ENCODE measurements at regions not wholly inside any gene's neighbourhood (a gene's known extent, or its start where the extent isn't known, plus 50 kb on each side); places are given as distances from the start of the nearest gene placed in this dataset.
A peak's percentile ranks its signal among the peaks of the same experiment; 100 is the strongest.
"Not testable (repeated sequence)": the region's sequence is repeated elsewhere in the genome, so short reads cannot be mapped to it uniquely, and the experiment has no call there.

DNA sequence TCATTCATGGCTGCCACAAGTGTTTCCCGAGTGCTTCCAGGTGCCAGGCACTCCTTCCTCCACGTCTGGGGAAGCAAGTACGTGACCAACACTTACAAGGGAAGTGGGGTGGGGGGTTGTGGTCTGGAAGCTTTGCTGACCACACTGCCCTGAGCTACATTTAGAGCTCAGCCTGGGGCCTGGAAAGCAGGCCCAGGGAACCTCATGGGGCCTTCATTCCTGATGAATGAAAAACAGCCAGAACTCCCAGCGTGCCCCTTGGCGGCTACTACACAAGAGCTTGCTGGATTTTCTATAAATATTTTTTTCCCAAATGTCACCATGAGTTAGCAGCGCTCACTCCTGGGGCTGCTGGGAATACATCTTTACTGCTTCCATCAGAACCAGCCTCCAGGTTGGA, 73.3 kb downstream of the ABCC12 start:
- H3K4me3 Mint-ChIP-seq, result no peak overlapping the region
- H3K9me3 ChIP-seq (ENCODE audit: control insufficient read depth, low read length, poor library complexity, severe bottlenecking), result no peaks in the 10 kb centered on the region
- ATAC-seq (no peak), DNase-seq (no peak)
- peaks cover 42% of the 10 kb centered on the region for H3K27me3 Mint-ChIP-seq
- no peak overlapping the region for H3K27ac Mint-ChIP-seq
- H3K36me3 Mint-ChIP-seq (ENCODE audit: low read depth), result no peaks in the 10 kb centered on the region
- H3K4me1 Mint-ChIP-seq, result peaks cover 3% of the 10 kb centered on the region

DNA sequence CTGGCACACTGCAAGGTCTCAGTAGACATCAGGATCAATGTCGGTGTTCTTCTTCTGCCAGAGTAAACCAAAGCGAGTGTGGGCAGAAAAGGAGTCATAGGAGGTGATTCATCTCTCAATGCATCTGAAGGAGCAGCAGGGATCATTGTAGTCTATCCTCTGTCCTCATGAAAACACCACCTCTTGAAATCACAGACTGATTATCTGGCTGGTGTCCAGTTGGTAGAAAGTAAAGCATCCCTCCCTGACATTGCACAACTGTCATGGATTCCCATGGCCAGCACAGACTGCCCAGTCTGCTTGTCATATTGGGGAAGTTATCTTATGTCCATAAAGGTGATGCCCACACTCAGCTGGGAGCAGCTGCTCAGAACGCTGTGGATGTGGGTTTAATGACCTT, 74.1 kb downstream of the ABCC12 start:
- Mint-ChIP-seq H3K4me1 (peaks cover 3% of the 10 kb centered on the region), H3K4me3 (no peak overlapping the region), H3K27me3 (peaks cover 46% of the 10 kb centered on the region), H3K36me3 (ENCODE audit: low read depth) (no peaks in the 10 kb centered on the region), H3K27ac (no peak overlapping the region)
- DNase-seq (no peak), ATAC-seq (no peak)
- H3K9me3 ChIP-seq (ENCODE audit: control insufficient read depth, low read length, poor library complexity, severe bottlenecking), result no peaks in the 10 kb centered on the region

DNA sequence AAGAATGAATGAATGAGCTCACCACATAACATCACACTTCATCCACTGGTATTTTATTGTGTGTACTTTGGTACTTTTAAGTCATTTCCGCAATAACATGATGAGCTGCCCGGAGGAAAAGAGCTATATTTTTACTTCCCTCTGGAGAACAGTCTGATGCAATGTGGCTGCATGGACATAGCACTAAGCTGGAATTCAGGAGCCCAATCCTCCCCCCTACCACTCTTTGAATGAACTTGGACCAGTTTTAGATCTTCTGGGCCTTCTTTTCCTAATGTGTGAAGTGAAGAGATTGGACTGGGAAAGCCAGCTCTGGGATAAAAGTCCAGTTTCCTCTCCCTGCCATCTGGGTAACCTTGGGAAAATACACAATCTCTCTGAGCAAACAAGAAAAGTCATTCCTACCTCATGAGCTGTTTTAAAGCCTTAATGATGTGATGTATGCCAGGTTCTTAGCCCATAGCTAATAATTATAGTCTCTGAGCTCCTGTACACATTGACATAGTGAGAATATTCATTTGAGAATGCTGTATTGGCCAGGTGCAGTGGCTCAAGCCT, 79.3 kb downstream of the ABCC12 start:
- no peaks in the 10 kb centered on the region for H3K4me1 Mint-ChIP-seq
- DNase-seq (no peak), ATAC-seq (no peak)
- no peak overlapping the region for H3K4me3 Mint-ChIP-seq
- no peaks in the 10 kb centered on the region for H3K36me3 Mint-ChIP-seq (ENCODE audit: low read depth)
- peaks cover 48% of the 10 kb centered on the region for H3K27me3 Mint-ChIP-seq
- H3K9me3 ChIP-seq (ENCODE audit: control insufficient read depth, low read length, poor library complexity, severe bottlenecking), result no peaks in the 10 kb centered on the region
- H3K27ac Mint-ChIP-seq, result no peak overlapping the region

DNA sequence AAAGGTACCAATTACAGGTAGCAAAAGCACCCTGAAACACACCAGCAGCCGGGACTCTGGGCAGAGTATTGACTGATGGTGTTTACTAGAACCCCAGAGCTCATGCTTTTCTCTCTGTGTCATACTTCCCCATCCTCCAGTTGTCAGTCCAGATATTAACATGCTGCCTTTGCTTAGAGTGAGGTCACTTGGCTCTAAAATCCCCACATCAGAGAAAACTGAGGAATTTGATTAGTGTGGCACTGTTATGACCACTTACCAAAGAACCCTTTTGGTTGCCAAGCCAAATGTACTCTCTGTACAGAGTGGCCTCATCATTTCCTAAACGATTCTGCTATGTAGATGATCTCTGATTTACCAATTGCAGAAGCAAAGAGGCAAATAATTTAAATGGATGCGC, 80.4 kb downstream of the ABCC12 start:
- Mint-ChIP-seq H3K4me1 (no peaks in the 10 kb centered on the region), H3K4me3 (no peak overlapping the region), H3K27ac (no peak overlapping the region), H3K27me3 (peaks cover 48% of the 10 kb centered on the region), H3K36me3 (ENCODE audit: low read depth) (no peaks in the 10 kb centered on the region)
- no peak for DNase-seq
- no peak for ATAC-seq
- no peaks in the 10 kb centered on the region for H3K9me3 ChIP-seq (ENCODE audit: control insufficient read depth, low read length, poor library complexity, severe bottlenecking)

DNA sequence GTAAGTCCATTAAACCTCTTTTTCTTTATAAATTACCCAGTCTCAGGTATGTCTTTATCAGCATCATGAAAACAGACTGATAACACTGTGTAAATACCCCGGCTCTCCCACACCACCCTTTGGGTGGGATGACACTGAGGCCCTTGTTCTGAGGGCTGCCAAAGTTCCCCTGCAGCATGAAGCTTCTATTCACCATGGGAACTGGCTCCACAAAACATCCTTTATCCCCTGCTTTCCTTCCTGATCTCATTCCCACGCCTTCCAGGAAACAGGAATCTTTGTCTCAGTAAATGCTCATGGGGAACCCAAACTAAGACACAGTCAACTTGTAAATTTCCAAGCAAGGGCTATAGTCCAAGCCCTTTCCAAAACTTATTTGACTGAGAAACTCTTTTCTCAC, 88.4 kb downstream of the ABCC12 start:
- no peak for DNase-seq
- ATAC-seq, result no peak

DNA sequence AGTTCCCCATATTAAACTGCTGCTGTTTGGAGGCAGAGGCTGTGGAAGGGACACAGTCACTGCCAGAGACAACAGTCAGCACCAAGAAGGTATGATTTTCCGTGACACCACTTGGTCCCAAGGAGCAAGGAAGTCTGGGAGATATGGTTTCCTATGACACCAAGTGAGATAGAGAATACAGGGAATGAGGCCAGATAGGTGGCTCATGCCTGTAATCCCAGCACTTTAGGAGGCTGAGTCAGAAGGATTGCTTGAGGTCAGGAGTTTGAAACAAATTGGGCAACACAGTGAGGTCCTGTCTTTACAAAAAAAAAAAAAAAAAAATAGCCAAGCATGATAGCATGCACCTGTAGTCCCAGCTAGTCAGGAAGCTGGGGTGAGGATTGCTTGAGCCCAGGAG, 90.8 kb downstream of the ABCC12 start:
- no peaks in the 10 kb centered on the region for H3K36me3 Mint-ChIP-seq (ENCODE audit: low read depth)

More for the DNA sequence above, 88.4 kb downstream of the ABCC12 start:
- H3K36me3 Mint-ChIP-seq (ENCODE audit: low read depth), result no peaks in the 10 kb centered on the region
- H3K9me3 ChIP-seq (ENCODE audit: control insufficient read depth, low read length, poor library complexity, severe bottlenecking), result no peaks in the 10 kb centered on the region
- no peak overlapping the region for H3K27ac Mint-ChIP-seq
- H3K4me3 Mint-ChIP-seq, result no peak overlapping the region
- H3K4me1 Mint-ChIP-seq, result no peaks in the 10 kb centered on the region
- peaks cover 6% of the 10 kb centered on the region for H3K27me3 Mint-ChIP-seq

DNA sequence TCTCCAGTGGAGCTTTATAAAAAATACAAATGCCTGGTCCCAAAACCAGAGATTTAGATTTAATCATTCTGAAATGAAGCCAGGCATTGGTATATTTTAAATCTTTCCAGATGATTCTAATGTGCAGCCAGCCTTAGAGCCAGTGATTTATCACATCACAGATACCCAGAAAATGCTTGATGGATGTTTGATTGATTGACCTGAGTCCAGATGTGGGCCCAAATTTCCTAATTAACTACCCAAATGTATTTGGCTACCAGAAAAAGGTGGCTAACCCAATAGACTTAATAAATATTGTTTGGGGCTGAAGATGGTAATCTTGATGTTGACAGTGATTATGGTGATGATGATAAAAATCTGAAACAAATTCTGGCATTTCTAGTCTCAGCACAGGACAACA, 93.1 kb downstream of the ABCC12 start:
- ATAC-seq (no peak), DNase-seq (no peak)
- no peaks in the 10 kb centered on the region for H3K9me3 ChIP-seq (ENCODE audit: control insufficient read depth, low read length, poor library complexity, severe bottlenecking)
- Mint-ChIP-seq H3K4me3 (no peak overlapping the region), H3K27me3 (peaks cover 4% of the 10 kb centered on the region), H3K27ac (no peak overlapping the region), H3K4me1 (no peaks in the 10 kb centered on the region), H3K36me3 (ENCODE audit: low read depth) (no peaks in the 10 kb centered on the region)

More for the DNA sequence above, 90.8 kb downstream of the ABCC12 start:
- H3K27ac Mint-ChIP-seq, result no peak overlapping the region
- H3K4me1 Mint-ChIP-seq, result no peaks in the 10 kb centered on the region
- no peak for DNase-seq
- H3K9me3 ChIP-seq (ENCODE audit: control insufficient read depth, low read length, poor library complexity, severe bottlenecking), result no peaks in the 10 kb centered on the region
- no peak overlapping the region for H3K4me3 Mint-ChIP-seq
- H3K27me3 Mint-ChIP-seq, result peaks cover 6% of the 10 kb centered on the region
- no peak for ATAC-seq

DNA sequence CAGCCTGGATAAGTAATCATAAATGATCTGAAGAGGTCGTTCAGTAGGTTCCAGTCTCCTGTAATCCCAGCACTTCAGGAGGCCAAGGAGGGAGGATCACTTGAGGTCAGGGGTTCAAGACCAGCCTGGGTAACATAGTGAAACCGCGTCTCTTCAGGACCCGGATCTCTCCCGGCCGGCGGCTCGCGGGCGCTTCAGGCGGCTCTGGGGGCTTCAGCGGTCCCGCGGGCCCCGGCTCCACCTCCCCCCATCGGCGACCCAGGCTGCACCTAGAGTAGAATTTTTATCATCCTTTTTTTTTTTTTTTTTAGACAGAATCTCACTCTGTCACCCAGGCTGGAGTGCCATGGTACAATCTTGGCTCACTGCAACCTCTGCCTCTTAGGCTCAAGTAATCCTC, 95.9 kb downstream of the ABCC12 start:
- no peak overlapping the region for H3K4me3 Mint-ChIP-seq
- ATAC-seq (no peak), DNase-seq (no peak)
- no peaks in the 10 kb centered on the region for H3K36me3 Mint-ChIP-seq (ENCODE audit: low read depth)
- H3K4me1 Mint-ChIP-seq, result peaks cover 4% of the 10 kb centered on the region
- no peak overlapping the region for H3K27ac Mint-ChIP-seq
- H3K27me3 Mint-ChIP-seq, result peaks cover 14% of the 10 kb centered on the region
- H3K9me3 ChIP-seq (ENCODE audit: control insufficient read depth, low read length, poor library complexity, severe bottlenecking), result no peaks in the 10 kb centered on the region

DNA sequence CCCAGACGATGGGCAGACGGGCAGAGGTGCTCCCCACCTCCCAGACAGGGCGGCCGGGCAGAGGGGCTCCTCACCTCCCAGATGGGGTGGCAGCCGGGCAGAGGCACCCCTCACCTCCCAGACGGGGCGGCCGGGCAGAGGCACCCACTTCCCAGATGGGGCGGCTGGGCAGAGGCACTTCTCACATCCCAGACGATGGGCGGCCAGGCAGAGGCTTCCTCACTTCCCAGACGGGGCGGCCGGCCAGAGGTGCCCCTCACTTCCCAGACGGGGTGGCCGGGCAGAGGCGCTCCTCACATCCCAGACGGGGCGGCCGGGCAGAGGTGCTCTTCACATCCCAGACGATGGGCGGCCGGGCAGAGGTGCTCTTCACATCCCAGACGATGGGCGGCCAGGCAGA, 96.6 kb downstream of the ABCC12 start:
- not testable (repeated sequence) for H3K4me1 Mint-ChIP-seq; H3K4me3 Mint-ChIP-seq; DNase-seq; ATAC-seq; H3K27ac Mint-ChIP-seq; H3K9me3 ChIP-seq (ENCODE audit: control insufficient read depth, low read length, poor library complexity, severe bottlenecking); H3K36me3 Mint-ChIP-seq (ENCODE audit: low read depth)
- H3K27me3 Mint-ChIP-seq, result peaks cover 19% of the 10 kb centered on the region

DNA sequence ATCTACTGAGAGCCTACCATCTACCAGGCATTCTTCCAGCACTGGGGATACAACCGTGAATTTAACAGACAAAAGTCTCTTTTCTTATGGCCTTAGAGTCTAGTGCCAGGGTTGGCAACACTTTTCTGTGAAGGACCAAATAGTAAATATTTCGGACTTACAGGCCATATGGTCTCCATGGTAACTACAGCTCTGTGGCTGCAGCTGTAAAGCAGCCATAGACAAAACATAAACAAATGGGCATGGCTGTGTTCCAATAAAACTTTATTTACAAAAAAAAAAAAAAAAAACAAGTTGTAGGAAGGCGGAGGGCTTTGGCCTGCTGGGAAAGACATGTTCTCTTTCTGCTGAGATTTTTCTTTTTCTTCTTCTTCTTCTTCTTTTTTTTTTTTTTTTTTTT, 98.7 kb downstream of the ABCC12 start:
- H3K9me3 ChIP-seq (ENCODE audit: control insufficient read depth, low read length, poor library complexity, severe bottlenecking), result no peaks in the 10 kb centered on the region
- Mint-ChIP-seq H3K4me3 (no peak overlapping the region), H3K36me3 (ENCODE audit: low read depth) (no peaks in the 10 kb centered on the region), H3K27me3 (peaks cover 34% of the 10 kb centered on the region), H3K27ac (no peak overlapping the region), H3K4me1 (peaks cover 6% of the 10 kb centered on the region)
- ATAC-seq, result no peak
- DNase-seq, result no peak

DNA sequence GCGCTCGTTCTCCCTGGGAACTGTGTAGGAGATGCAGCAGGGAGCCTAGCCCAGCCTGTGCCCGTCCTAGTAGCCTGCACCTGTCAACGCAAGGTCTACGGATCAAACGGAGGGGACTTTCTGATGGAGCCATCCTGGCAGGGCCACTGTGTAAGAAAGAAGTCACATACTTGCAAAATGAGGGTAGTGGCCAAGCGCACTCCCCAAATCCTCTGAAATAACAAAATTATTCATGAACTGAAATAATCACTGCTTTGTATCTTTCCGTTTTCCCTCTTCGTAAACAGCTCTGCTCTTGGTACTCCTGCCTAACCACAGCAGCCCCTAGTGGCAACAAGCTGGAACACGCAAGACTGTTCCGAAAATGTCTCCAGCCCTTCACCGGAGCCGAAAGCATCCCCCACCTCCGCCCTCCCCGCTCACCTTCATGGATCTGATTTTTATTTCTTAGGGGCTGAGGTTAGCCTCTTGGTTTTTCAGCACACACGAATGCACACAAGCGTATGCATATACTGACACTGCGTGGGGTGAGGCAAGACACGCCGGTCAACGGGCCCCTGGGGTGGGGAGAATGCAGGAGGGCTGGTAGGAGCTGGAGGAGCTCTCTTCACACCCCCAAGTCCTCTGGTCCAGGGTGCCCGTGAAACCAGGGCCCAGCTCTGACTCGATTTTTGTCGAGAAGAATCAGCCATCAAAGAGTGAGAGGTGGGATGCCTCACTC, 100.8 kb downstream of the ABCC12 start:
- H3K4me1 Mint-ChIP-seq, result peaks cover 6% of the 10 kb centered on the region
- ATAC-seq (peak; percentile 53), DNase-seq (peak in 1 of 3 donors; percentile 4)
- H3K27me3 Mint-ChIP-seq, result peaks cover 52% of the 10 kb centered on the region
- H3K9me3 ChIP-seq (ENCODE audit: control insufficient read depth, low read length, poor library complexity, severe bottlenecking), result no peaks in the 10 kb centered on the region
- H3K36me3 Mint-ChIP-seq (ENCODE audit: low read depth), result no peaks in the 10 kb centered on the region
- H3K4me3 Mint-ChIP-seq, result no peak overlapping the region
- no peak overlapping the region for H3K27ac Mint-ChIP-seq

DNA sequence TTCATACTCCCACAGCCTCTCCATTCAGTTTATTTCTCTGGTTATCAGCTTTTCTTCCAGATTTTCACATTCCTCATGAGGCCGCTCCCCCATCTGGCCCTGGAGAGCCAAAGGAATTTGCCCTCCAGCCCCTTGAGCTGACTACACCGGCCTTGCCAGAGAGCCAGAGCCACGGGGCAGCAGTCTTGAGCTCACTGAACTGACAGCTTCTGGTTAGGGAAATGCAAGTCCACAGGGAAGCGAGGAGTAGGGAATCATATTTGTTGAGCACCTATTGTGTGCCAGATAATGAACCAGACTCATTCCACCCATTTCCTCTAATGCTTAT, 102.4 kb downstream of the ABCC12 start:
- no peak overlapping the region for H3K4me3 Mint-ChIP-seq
- ATAC-seq, result no peak

DNA sequence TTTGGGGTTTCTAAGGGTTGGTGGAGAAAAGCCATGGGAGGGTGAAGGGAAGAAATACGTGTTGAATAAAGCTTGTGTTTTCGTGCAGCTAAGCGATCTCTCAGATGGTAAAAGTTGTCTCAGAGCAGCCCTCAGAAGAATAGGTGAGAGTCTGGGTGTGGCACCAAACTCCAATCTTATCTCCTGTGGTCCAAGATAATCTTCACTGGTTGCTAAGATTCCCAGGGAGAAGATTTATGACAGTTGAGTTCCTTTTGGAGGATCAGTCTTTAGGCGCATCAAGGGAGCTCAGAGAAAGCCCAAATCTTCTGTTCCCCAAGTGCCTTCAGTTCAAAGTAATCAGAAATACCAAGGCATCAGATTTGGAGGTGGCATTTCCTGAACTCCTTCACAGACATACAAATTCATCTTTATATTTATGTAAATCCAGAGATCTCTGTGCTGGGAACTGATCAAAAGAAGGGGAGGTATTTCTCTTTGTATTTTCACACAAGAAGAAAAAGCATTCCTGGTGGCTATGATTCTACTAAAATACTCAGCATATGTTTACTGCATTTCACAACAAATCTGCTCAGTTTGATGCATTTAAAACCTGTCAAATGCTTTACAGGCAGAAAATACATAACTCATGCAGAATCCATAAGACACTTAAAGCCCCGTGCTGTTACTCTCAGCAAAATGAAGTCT, 102.9 kb downstream of the ABCC12 start:
- no peaks in the 10 kb centered on the region for H3K9me3 ChIP-seq (ENCODE audit: control insufficient read depth, low read length, poor library complexity, severe bottlenecking)
- DNase-seq (no peak), ATAC-seq (no peak)
- Mint-ChIP-seq H3K27me3 (peaks cover 53% of the 10 kb centered on the region), H3K4me1 (peaks cover 6% of the 10 kb centered on the region), H3K36me3 (ENCODE audit: low read depth) (no peaks in the 10 kb centered on the region), H3K4me3 (no peak overlapping the region), H3K27ac (no peak overlapping the region)

More for the DNA sequence above, 102.4 kb downstream of the ABCC12 start:
- H3K9me3 ChIP-seq (ENCODE audit: control insufficient read depth, low read length, poor library complexity, severe bottlenecking), result no peaks in the 10 kb centered on the region
- H3K36me3 Mint-ChIP-seq (ENCODE audit: low read depth), result no peaks in the 10 kb centered on the region
- no peak for DNase-seq
- H3K27ac Mint-ChIP-seq, result no peak overlapping the region
- H3K4me1 Mint-ChIP-seq, result peaks cover 6% of the 10 kb centered on the region
- peaks cover 53% of the 10 kb centered on the region for H3K27me3 Mint-ChIP-seq

DNA sequence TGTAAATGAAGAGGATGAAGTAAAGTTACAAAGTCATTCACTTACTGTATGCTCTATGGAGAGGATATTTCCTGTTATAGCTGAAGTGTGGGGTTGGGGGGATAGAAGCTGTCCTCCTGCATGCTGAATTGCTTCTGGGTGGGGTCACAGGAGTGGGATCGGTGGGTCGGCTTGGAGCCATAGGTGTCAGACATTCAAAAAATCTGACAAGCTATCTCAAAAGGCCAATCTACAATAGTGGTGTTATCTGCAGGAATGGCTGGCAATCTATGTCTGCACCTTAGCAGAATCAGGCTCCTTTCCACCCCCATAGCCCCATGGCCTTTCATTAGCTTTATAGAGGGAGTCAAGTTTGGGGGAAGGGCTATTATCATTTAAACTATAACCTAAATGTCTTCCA, 104.9 kb downstream of the ABCC12 start:
- DNase-seq, result no peak
- no peaks in the 10 kb centered on the region for H3K36me3 Mint-ChIP-seq (ENCODE audit: low read depth)
- no peaks in the 10 kb centered on the region for H3K9me3 ChIP-seq (ENCODE audit: control insufficient read depth, low read length, poor library complexity, severe bottlenecking)
- no peak for ATAC-seq
- peaks cover 47% of the 10 kb centered on the region for H3K27me3 Mint-ChIP-seq
- no peak overlapping the region for H3K27ac Mint-ChIP-seq
- H3K4me1 Mint-ChIP-seq, result peaks cover 4% of the 10 kb centered on the region
- no peak overlapping the region for H3K4me3 Mint-ChIP-seq
